ENCODE measurements at regions not wholly inside any gene's neighbourhood (a gene's known extent, or its start where the extent isn't known, plus 50 kb on each side); places are given as distances from the start of the nearest gene placed in this dataset.
"Not testable (repeated sequence)": the region's sequence is repeated elsewhere in the genome, so short reads cannot be mapped to it uniquely, and the experiment has no call there.

GRCh38 chr7:106750773-106751172, 89.8 kb upstream of the CCDC71L start:
- DNase-seq = no peak

GRCh38 chr7:106752367-106752766, 91.4 kb upstream of the CCDC71L start:
- DNase-seq = no peak

GRCh38 chr7:106755024-106755423, 94.1 kb upstream of the CCDC71L start:
- DNase-seq = not testable (repeated sequence)

- DNase-seq = no peak
These were observed 94.7 kb upstream of the CCDC71L start for GRCh38 chr7:106755641-106756040.

- DNase-seq = no peak
These were observed 95.1 kb upstream of the CCDC71L start for GRCh38 chr7:106756071-106756470.

- no peak for DNase-seq
These were observed 95.9 kb upstream of the CCDC71L start for GRCh38 chr7:106756884-106757283.

GRCh38 chr7:106757846-106758245, 96.9 kb upstream of the CCDC71L start:
- DNase-seq = no peak

- DNase-seq = not testable (repeated sequence)
These were observed 101.9 kb upstream of the CCDC71L start for GRCh38 chr7:106762845-106763244.

- no peak for DNase-seq
These were observed 101.4 kb upstream of the PIK3CG start for GRCh38 chr7:106763717-106764116.

- DNase-seq = no peak
These were observed 99.2 kb upstream of the PIK3CG start for GRCh38 chr7:106765727-106766355.

- DNase-seq = no peak
These were observed 98.5 kb upstream of the PIK3CG start for GRCh38 chr7:106766551-106766950.

GRCh38 chr7:106767078-106767477, 98.0 kb upstream of the PIK3CG start:
- DNase-seq = no peak

GRCh38 chr7:106767498-106768323, 97.4 kb upstream of the PIK3CG start:
- peak in 1 of 2 donors; percentile 50 for DNase-seq

GRCh38 chr7:106768324-106768751, 96.7 kb upstream of the PIK3CG start:
- DNase-seq = peak in 1 of 2 donors; percentile 25

- DNase-seq = no peak
These were observed 94.9 kb upstream of the PIK3CG start for GRCh38 chr7:106770191-106770590.

- no peak for DNase-seq
These were observed 92.4 kb upstream of the PIK3CG start for GRCh38 chr7:106772655-106773108.

- DNase-seq = no peak
These were observed 91.9 kb upstream of the PIK3CG start for GRCh38 chr7:106773228-106773627.

- no peak for DNase-seq
These were observed 91.4 kb upstream of the PIK3CG start for GRCh38 chr7:106773721-106774120.

GRCh38 chr7:106774213-106774767, 90.8 kb upstream of the PIK3CG start:
- DNase-seq = no peak

GRCh38 chr7:106774768-106775551, 90.1 kb upstream of the PIK3CG start:
- peak; percentile 28 to 37 for DNase-seq

GRCh38 chr7:106775552-106775936, 89.5 kb upstream of the PIK3CG start:
- DNase-seq = no peak

- DNase-seq = no peak
These were observed 89.0 kb upstream of the PIK3CG start for GRCh38 chr7:106775975-106776607.
